ENCODE measurements at regions not wholly inside any gene's neighbourhood (a gene's known extent, or its start where the extent isn't known, plus 50 kb on each side); places are given as distances from the start of the nearest gene placed in this dataset.

DNA sequence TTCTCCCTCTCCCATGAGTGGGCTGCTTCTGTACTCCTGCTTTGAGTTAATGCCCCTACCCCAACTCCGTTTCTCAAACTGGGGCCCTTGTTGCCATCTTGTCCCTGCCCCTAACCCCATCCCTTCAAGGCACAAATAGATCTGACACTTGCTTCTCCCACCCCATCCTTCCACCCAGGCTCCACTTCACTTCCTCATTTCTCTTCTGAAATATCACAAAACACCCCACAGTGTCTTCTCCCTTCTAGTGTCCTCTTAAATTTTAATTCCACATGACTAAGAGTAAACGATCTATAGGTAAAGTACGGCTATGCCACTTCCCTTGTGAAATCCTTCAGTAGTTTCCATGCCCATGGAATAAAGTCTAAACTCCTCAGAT, 571.6 kb upstream of the NOX3 start:
- no peak for DNase-seq (ENCODE audit: low spot score in 2 of 2, unreplicated experiment in 2 of 2)
- Mint-ChIP-seq H3K9me3 (peaks cover 61% of the 10 kb centered on the region), H3K4me3 (no peak overlapping the region), H3K36me3 (no peaks in the 10 kb centered on the region), H3K27me3 (ENCODE audit: low read depth) (no peaks in the 10 kb centered on the region), H3K27ac (no peak overlapping the region), H3K4me1 (peaks cover 4% of the 10 kb centered on the region)
- TF ChIP-seq, protein P1, sequence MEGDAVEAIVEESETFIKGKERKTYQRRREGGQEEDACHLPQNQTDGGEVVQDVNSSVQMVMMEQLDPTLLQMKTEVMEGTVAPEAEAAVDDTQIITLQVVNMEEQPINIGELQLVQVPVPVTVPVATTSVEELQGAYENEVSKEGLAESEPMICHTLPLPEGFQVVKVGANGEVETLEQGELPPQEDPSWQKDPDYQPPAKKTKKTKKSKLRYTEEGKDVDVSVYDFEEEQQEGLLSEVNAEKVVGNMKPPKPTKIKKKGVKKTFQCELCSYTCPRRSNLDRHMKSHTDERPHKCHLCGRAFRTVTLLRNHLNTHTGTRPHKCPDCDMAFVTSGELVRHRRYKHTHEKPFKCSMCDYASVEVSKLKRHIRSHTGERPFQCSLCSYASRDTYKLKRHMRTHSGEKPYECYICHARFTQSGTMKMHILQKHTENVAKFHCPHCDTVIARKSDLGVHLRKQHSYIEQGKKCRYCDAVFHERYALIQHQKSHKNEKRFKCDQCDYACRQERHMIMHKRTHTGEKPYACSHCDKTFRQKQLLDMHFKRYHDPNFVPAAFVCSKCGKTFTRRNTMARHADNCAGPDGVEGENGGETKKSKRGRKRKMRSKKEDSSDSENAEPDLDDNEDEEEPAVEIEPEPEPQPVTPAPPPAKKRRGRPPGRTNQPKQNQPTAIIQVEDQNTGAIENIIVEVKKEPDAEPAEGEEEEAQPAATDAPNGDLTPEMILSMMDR (IDR thresholded peaks at IDR 0.05; ENCODE audit: unreplicated experiment): no peak

DNA sequence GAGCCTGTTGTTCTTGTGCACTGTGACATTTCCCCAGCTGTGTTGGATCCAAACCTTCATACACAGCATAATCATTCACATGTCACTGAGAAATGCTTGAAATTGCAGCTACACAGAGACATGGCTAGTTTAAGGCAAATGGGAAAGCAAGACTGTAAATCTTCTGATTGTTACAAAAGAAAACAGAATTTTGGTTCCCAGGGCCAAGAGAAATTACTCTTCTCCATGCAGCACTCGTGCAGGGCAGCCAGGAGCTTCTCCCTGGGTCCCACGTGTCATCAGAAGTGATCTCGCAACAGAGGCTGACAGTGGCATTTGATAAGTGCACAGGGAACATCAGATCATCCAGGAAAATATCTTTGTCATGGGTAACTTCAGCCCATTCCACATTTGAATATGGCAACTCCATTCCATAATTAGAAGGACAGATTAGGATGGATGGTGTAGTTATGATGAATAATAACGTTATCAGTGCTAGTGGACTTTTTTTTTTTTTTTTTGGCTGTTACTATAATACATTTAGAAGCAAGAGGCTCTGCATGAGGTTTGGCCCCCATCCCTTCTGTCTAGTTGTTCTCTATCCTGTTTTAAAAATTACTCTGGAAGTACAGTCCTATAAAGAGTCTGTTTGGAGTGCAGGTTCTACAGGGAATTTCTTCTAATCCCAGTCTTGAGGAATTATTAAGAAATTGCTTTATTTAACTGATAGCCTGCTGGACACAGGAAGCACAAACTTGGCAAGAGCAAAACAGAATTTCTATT, 571.0 kb upstream of the NOX3 start:
- no peak for DNase-seq (ENCODE audit: low spot score in 2 of 2, unreplicated experiment in 2 of 2)
- H3K9me3 Mint-ChIP-seq: peaks cover 56% of the 10 kb centered on the region
- no peaks in the 10 kb centered on the region for H3K36me3 Mint-ChIP-seq
- TF ChIP-seq, protein P1 (IDR thresholded peaks at IDR 0.05; ENCODE audit: unreplicated experiment): no peak
- H3K4me3 Mint-ChIP-seq: no peak overlapping the region
- H3K27me3 Mint-ChIP-seq (ENCODE audit: low read depth): no peaks in the 10 kb centered on the region
- no peak overlapping the region for H3K27ac Mint-ChIP-seq
- H3K4me1 Mint-ChIP-seq: peaks cover 4% of the 10 kb centered on the region

DNA sequence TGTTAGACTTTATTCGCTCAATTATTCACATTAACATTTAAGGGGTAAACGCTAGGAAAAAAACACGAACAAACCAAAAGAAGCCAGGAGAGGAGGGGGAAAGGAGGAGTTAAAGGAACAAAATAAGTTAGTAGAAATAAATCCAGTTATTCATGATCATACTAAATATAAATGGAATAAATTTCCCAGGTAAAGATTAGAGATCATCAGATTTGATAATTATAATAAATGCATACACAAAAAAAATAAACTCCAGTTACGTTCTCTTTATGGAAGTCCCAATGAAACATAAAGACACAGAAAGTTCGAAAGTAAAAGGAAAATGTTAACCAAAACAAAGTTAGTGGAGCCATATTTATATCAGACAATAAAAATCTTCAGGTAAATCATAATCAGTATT, 568.7 kb upstream of the NOX3 start:
- Mint-ChIP-seq H3K4me3 (no peak overlapping the region), H3K36me3 (no peaks in the 10 kb centered on the region), H3K27ac (no peak overlapping the region), H3K4me1 (peaks cover 4% of the 10 kb centered on the region), H3K9me3 (peaks cover 40% of the 10 kb centered on the region), H3K27me3 (ENCODE audit: low read depth) (no peaks in the 10 kb centered on the region)
- DNase-seq (ENCODE audit: low spot score in 2 of 2, unreplicated experiment in 2 of 2): no peak
- TF ChIP-seq, protein P1 (IDR thresholded peaks at IDR 0.05; ENCODE audit: unreplicated experiment): no peak

DNA sequence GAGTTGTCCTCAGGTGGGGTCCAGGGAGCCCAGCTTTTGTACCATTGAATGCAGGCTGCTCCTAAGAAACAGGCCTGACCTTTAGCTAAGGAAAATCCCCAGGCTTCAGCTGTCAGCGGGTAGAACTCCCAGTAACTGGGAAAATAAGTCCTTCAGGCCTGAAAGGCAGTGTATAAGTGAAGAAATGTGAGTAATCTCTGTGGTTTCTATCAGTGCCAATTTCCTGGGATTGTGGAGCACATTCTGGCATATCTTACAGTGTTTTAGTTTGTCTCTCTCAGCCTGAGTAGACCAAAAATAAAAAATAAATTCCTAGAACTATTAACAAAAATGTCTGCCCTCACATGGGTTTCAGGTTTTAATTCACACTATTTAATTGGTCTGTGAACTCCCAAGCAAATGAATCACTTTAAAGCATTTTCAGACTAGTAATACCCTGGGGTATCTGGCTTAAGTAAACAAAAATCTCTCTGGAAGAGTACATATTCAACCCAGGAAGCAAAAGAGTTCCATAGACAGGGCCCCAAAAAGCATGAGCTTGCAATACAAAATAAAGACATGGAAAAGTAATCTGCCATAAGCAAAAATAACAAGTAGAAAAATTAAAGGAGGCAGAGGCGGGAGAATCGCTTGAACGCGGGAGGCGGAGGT, 566.2 kb upstream of the NOX3 start:
- Mint-ChIP-seq H3K36me3 (no peaks in the 10 kb centered on the region), H3K9me3 (peaks cover 26% of the 10 kb centered on the region), H3K27me3 (ENCODE audit: low read depth) (no peaks in the 10 kb centered on the region), H3K4me1 (no peaks in the 10 kb centered on the region), H3K4me3 (no peak overlapping the region), H3K27ac (no peak overlapping the region)
- DNase-seq (ENCODE audit: low spot score in 2 of 2, unreplicated experiment in 2 of 2): no peak
- TF ChIP-seq, protein P1 (IDR thresholded peaks at IDR 0.05; ENCODE audit: unreplicated experiment): no peak

DNA sequence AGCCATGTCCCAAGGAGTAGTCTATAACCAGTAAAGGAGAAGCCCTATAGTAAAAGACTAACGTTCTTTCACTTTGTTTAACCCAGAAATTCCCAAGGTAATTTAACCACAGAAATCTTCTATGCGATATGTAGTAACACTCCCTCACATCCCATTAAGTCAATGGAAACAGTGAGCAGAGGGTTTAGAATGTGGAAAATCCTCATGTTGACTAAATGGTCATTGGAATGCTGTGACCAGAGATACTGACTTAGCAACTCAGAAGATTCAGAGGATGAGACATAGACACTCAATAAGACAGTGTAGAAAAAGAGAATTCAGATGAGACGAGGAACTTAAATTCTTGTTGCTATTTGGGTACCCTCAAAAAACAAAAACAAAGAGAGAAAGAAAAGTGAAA, 562.2 kb upstream of the NOX3 start:
- Mint-ChIP-seq H3K27ac (no peak overlapping the region), H3K4me1 (no peaks in the 10 kb centered on the region), H3K36me3 (no peaks in the 10 kb centered on the region), H3K9me3 (peaks cover 3% of the 10 kb centered on the region), H3K4me3 (no peak overlapping the region), H3K27me3 (ENCODE audit: low read depth) (no peaks in the 10 kb centered on the region)
- no peak for DNase-seq (ENCODE audit: low spot score in 2 of 2, unreplicated experiment in 2 of 2)
- TF ChIP-seq, protein P1 (IDR thresholded peaks at IDR 0.05; ENCODE audit: unreplicated experiment): no peak

Data from mesothelial cell of epicardium (in vitro differentiated cells).